Thyroid gland (tissue), 4 donors: ENCODE measurements at regions not wholly inside any gene's neighbourhood (a gene's known extent, or its start where the extent isn't known, plus 50 kb on each side); places are given as distances from the start of the nearest gene placed in this dataset.

ENCODE experiments used
- DNase-seq, 2 donors: peaks; one replicate each; pipeline ENCODE4 v3.0.0-alpha.2; 2019
- H3K27ac ChIP-seq, 3 donors: fragments of 200-600 bp; sonication (generic); 1 replicate in 2 of 3; 2 replicates in 1 of 3; pipeline ENCODE4 v1.5.1; 2016 to 2019; ENCODE audit warnings: mild to moderate bottlenecking in 1 of 3, moderate library complexity in 1 of 3
- H3K27me3 ChIP-seq: fragments of 200-600 bp; sonication (generic); one replicate; pipeline ENCODE4 v1.5.1; 2019
- H3K36me3 ChIP-seq, 2 donors: fragments of 200-600 bp; sonication (generic); one replicate each; pipeline ENCODE4 v1.5.1; 2016 to 2019
- H3K4me1 ChIP-seq, 2 donors: fragments of 200-600 bp; sonication (generic); one replicate each; pipeline ENCODE4 v1.5.1; 2017 to 2019
- H3K4me3 ChIP-seq, 3 donors: fragments of 200-600 bp; sonication (generic); replicated peaks in 1 of 3; 1 replicate in 2 of 3; 2 replicates in 1 of 3; pipeline ENCODE4 v1.5.1; 2016; ENCODE audit warnings: mild to moderate bottlenecking in 1 of 3
- H3K9me3 ChIP-seq: fragments of 200-600 bp; sonication (generic); one replicate; pipeline ENCODE4 v1.5.1; 2017
- POLR2A ChIP-seq, 2 donors: fragments of 450-650 bp; IDR thresholded peaks; one replicate each; pipeline ENCODE4 v1.6.1; 2017; ENCODE audit warnings: antibody characterized with exemption in 2 of 2, mild to moderate bottlenecking in 2 of 2, moderate library complexity in 1 of 2
- WGBS, 2 donors: methylation state at CpG; one replicate each; pipeline ENCODE4 v1.1.5; 2017; 5-methylcytosine and 5-hydroxymethylcytosine counted together
- intact Hi-C: fragments of 100-400 bp; cut with DNase I; formaldehyde crosslinking; loops from one replicate; pipeline ENCODE4 v1.15.1; 2023
- TF ChIP-seq, protein P1 (sequence below), 6 experiments: fragments of 200-600 bp in 3 of 6; fragments of 450-650 bp in 3 of 6; sonication (generic) in 3 of 6; IDR thresholded peaks; one replicate each; pipeline ENCODE4 v1.5.1; 2016 to 2019; ENCODE audit warnings: antibody characterized with exemption in 6 of 6, mild to moderate bottlenecking in 2 of 6, inconsistent platforms in 1 of 6, moderate library complexity in 1 of 6

DNA sequence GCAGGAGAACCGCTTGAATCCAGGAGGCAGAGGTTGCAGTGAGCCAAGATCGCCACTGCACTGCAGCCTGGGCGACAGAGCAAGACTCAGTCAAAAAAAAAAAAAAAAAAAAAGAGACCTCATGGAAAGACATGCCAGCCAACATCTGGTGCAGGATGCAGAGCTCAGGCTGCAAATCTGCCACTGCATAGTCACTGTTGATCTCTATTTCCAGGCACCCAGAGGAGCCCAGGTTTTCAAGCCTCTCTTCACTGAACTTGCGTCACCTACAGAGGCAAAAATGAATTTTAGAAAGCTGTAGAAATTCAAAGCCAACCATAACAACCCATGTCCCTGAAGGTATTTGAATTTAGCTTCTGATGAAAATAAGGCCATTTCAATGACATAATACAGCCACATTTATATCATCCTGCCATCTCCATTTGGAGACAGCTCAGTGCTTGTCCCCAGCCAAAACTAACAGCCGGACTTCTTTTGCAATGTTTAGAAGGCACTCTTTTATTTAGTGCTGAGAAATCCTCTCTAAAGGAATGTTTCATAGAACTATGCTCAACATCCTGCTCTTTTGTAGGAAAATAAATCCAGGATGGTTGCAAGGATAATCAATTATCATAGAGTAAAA lies 113.3 kb downstream of the SNX18 start:
- Histone ChIP-seq H3K27me3 (no peaks in the 10 kb centered on the region), H3K4me1 (peaks cover 0 to 8% of the 10 kb centered on the region in 2 donors), H3K36me3 (no peaks in the 10 kb centered on the region), H3K9me3 (no peaks in the 10 kb centered on the region), H3K27ac (no peak overlapping the region), H3K4me3 (no peak overlapping the region)
- no peak for DNase-seq
- TF ChIP-seq, protein P1, sequence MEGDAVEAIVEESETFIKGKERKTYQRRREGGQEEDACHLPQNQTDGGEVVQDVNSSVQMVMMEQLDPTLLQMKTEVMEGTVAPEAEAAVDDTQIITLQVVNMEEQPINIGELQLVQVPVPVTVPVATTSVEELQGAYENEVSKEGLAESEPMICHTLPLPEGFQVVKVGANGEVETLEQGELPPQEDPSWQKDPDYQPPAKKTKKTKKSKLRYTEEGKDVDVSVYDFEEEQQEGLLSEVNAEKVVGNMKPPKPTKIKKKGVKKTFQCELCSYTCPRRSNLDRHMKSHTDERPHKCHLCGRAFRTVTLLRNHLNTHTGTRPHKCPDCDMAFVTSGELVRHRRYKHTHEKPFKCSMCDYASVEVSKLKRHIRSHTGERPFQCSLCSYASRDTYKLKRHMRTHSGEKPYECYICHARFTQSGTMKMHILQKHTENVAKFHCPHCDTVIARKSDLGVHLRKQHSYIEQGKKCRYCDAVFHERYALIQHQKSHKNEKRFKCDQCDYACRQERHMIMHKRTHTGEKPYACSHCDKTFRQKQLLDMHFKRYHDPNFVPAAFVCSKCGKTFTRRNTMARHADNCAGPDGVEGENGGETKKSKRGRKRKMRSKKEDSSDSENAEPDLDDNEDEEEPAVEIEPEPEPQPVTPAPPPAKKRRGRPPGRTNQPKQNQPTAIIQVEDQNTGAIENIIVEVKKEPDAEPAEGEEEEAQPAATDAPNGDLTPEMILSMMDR (IDR thresholded peaks at IDR 0.05), result no peak
- TF ChIP-seq POLR2A (IDR thresholded peaks at IDR 0.05), result no peak
- 82 to 87% methylated on average over 5 of the region's 5 CpGs for WGBS, 2 donors
- intact Hi-C loops, result no loop called here

DNA sequence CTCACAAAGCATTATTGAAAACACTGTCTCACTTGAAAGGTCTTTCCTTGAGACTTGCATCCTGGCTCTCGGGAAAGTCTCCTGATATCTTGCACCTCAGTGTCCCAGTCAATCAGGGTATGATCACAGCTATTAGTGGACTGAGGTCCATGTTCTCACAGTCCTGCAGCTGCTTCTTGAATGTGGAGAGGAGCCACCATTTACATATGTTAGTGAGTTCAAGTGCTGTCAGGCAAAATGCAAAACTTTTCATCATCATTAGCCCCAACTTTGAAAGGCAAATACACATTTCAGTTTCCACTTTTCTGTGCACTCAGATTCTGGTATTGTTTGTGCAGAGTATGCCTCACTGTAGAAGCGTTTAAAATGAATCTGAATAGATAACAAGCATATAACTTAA lies 111.6 kb downstream of the SNX18 start:
- H3K27ac ChIP-seq, result no peak overlapping the region
- no peaks in the 10 kb centered on the region for H3K36me3 ChIP-seq
- peaks cover 0 to 8% of the 10 kb centered on the region in 2 donors for H3K4me1 ChIP-seq
- no peaks in the 10 kb centered on the region for H3K9me3 ChIP-seq
- TF ChIP-seq, protein P1 (IDR thresholded peaks at IDR 0.05), result no peak
- TF ChIP-seq POLR2A (IDR thresholded peaks at IDR 0.05), result no peak
- H3K4me3 ChIP-seq, result no peak overlapping the region
- no peak for DNase-seq
- no peaks in the 10 kb centered on the region for H3K27me3 ChIP-seq
- 92 to 98% methylated on average over 2 of the region's 2 CpGs for WGBS, 2 donors
- intact Hi-C loops, result no loop called here

DNA sequence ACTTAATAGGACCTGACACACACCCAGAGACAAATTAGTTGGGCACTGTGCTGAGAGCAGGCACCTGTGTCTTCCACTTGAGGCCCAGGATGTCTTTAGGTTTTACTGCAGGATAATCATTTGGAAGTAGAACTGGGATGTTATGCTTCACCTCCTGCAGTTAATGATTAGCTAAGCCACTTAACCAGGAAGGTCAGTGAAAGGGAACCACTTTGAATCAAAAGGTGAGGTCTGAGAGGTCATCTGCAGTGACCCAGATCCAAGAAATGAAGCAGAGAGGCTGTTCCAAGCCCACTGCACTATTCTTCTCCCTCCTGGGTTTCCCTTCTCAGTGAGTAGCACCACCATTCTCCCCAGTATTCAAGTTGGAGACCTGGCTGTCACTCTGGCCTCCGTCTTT lies 110.5 kb downstream of the SNX18 start:
- H3K9me3 ChIP-seq, result no peaks in the 10 kb centered on the region
- no peak for DNase-seq
- intact Hi-C loops, result no loop called here
- 100% methylated on average over 1 of the region's 1 CpG for WGBS, 2 donors
- no peaks in the 10 kb centered on the region for H3K27me3 ChIP-seq
- peaks cover 0 to 8% of the 10 kb centered on the region in 2 donors for H3K4me1 ChIP-seq
- no peak overlapping the region for H3K4me3 ChIP-seq
- no peaks in the 10 kb centered on the region for H3K36me3 ChIP-seq
- no peak overlapping the region for H3K27ac ChIP-seq
- TF ChIP-seq POLR2A (IDR thresholded peaks at IDR 0.05), result no peak
- TF ChIP-seq, protein P1 (IDR thresholded peaks at IDR 0.05), result no peak

DNA sequence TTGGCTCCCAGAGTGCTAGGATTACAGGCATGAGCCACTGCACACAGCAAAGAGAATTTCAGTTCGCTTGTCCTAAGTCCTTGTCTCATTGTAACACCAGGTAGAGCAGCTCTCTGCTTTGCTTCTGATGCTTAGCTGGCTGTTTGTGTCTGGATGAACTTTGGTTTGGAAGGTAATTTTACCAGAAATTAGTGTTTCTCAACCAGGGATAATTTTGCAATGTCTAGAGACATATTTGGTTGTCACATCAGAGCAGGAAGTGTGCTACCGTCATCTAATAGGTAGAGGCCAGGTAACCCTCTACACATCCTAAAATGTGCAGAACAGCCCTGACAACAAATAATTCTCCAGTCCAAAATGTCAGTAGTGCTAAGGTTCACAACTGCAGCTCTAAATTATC lies 108.8 kb downstream of the SNX18 start:
- peaks cover 0 to 8% of the 10 kb centered on the region in 2 donors for H3K4me1 ChIP-seq
- 91 to 93% methylated on average over 2 of the region's 2 CpGs for WGBS, 2 donors
- no peaks in the 10 kb centered on the region for H3K27me3 ChIP-seq
- H3K36me3 ChIP-seq, result no peaks in the 10 kb centered on the region
- H3K9me3 ChIP-seq, result no peaks in the 10 kb centered on the region
- intact Hi-C loops, result no loop called here
- TF ChIP-seq POLR2A (IDR thresholded peaks at IDR 0.05), result no peak
- TF ChIP-seq, protein P1 (IDR thresholded peaks at IDR 0.05), result no peak
- no peak overlapping the region for H3K4me3 ChIP-seq
- H3K27ac ChIP-seq, result no peak overlapping the region
- no peak for DNase-seq

DNA sequence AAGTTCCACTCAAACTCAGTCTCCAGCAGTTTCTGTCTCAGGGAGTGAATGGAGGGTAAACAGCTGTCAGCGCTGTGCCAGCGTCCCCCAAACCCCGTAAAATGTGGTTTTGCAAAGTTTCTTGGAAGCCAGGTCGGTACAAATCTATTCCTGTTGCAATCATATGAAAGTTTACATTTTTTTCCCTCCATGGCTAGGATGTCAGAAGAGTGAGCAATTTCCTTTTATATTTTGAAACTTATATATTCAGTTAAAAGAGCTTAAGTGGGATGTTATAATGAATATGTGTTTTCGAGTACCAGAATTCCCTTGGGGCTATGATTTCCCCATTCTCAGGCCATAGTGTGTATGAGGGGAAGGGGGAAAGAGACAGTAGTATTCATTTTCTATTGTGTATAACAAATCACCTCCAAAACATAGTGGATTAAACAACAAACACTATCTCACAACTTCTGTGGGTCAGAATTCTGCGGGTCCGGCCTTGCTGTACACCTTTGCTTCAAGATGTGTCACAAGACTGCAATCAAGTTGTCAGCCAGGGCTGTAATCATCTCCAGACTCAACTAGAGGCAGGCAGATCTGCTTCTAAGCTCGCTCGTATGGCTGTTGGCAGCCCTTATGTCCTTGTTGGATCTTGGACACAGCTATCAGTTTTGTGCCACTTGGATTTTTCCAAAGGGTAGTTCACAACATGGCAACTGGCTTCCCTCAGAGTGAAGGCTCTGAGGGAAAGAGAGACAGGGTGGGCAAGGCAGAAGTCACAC lies 107.4 kb downstream of the SNX18 start:
- Histone ChIP-seq H3K4me3 (no peak overlapping the region), H3K27me3 (no peaks in the 10 kb centered on the region), H3K36me3 (no peaks in the 10 kb centered on the region), H3K9me3 (no peaks in the 10 kb centered on the region), H3K27ac (no peak overlapping the region), H3K4me1 (peaks cover 10 to 22% of the 10 kb centered on the region in 2 donors)
- intact Hi-C loops, result no loop called here
- 82 to 90% methylated on average over 9 of the region's 9 CpGs for WGBS, 2 donors
- no peak for DNase-seq
- TF ChIP-seq, protein P1 (IDR thresholded peaks at IDR 0.05), result no peak
- TF ChIP-seq POLR2A (IDR thresholded peaks at IDR 0.05), result no peak
